ENCODE measurements at regions not wholly inside any gene's neighbourhood (a gene's known extent, or its start where the extent isn't known, plus 50 kb on each side); places are given as distances from the start of the nearest gene placed in this dataset.

DNA sequence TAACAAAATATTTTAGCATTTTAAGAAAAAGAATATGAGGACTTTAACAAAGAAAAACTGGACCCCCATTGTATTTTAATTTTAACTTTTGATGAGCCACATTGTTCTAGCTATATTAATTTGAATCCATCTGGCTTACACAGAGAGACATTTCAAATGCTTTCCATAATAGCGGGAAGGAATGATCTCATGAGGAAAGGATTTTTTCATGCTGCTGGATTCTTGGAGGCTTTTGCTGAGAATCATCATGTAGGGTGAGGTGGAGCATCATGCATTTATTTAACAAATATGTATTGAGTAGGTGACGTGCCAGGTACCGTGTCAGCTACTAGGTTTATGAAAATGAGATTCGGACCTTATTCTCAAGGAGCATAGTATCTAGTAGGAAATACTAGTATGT, 1006.3 kb downstream of the SORCS1 start:
- H3K27ac Mint-ChIP-seq, result no peak overlapping the region
- intact Hi-C loops (cut with DNase I, micrococcal nuclease), result no loop called here
- DNase-seq, result no peak
- H3K9me3 Mint-ChIP-seq, result peaks cover 3% of the 10 kb centered on the region
- TF ChIP-seq, protein P1, sequence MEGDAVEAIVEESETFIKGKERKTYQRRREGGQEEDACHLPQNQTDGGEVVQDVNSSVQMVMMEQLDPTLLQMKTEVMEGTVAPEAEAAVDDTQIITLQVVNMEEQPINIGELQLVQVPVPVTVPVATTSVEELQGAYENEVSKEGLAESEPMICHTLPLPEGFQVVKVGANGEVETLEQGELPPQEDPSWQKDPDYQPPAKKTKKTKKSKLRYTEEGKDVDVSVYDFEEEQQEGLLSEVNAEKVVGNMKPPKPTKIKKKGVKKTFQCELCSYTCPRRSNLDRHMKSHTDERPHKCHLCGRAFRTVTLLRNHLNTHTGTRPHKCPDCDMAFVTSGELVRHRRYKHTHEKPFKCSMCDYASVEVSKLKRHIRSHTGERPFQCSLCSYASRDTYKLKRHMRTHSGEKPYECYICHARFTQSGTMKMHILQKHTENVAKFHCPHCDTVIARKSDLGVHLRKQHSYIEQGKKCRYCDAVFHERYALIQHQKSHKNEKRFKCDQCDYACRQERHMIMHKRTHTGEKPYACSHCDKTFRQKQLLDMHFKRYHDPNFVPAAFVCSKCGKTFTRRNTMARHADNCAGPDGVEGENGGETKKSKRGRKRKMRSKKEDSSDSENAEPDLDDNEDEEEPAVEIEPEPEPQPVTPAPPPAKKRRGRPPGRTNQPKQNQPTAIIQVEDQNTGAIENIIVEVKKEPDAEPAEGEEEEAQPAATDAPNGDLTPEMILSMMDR (IDR thresholded peaks at IDR 0.05), result no peak
- no peaks in the 10 kb centered on the region for H3K36me3 Mint-ChIP-seq (ENCODE audit: low read depth)
- Histone ChIP-seq H3K27ac (ENCODE audit: low read depth in 1 of 2, low read length in 2 of 2) (no peak overlapping the region), H3K9me3 (ENCODE audit: control insufficient read depth in 1 of 2, insufficient read depth in 1 of 2, low read length in 2 of 2) (peaks cover 0 to 5% of the 10 kb centered on the region in 2 experiments), H3K27me3 (ENCODE audit: control insufficient read depth in 1 of 2, insufficient read depth in 2 of 2, low read length in 2 of 2) (no peaks in the 10 kb centered on the region), H3K36me3 (ENCODE audit: insufficient read depth, low read length) (no peaks in the 10 kb centered on the region), H3K4me3 (ENCODE audit: low read length) (no peak overlapping the region), H3K4me1 (ENCODE audit: insufficient read depth, low read length) (no peaks in the 10 kb centered on the region)
- POLR2A ChIA-PET, result no interaction called here
- H3K27me3 Mint-ChIP-seq, result no peaks in the 10 kb centered on the region
- CTCF ChIA-PET, result no interaction called here
- H3K4me1 Mint-ChIP-seq (ENCODE audit: low read depth), result no peaks in the 10 kb centered on the region
- H3K4me3 Mint-ChIP-seq, result no peak overlapping the region
- ATAC-seq (ENCODE audit: poor library complexity), result no peak

DNA sequence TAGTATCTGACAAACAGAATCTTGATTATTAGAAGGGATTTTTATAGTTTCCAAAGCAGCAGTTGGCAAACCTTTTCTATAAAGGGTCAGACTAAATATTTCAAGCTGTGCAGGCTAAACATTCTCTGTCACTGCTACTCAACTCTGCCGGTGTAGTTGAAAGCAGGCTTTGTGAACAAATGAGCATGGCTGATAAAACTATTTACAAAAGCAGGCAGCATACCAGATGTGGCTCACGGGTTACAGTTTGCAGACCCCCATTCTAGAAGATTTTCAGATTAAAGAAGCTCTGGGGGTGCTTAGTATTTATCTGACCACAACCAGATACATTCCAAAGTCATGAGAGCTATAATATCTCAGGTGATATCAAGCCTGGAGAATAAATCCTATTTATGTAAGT, 1017.5 kb downstream of the SORCS1 start:
- Histone ChIP-seq H3K27me3 (ENCODE audit: control insufficient read depth in 1 of 2, insufficient read depth in 2 of 2, low read length in 2 of 2) (no peaks in the 10 kb centered on the region), H3K36me3 (ENCODE audit: insufficient read depth, low read length) (no peaks in the 10 kb centered on the region), H3K27ac (ENCODE audit: low read depth in 1 of 2, low read length in 2 of 2) (no peak overlapping the region), H3K4me1 (ENCODE audit: insufficient read depth, low read length) (no peaks in the 10 kb centered on the region), H3K4me3 (ENCODE audit: low read length) (no peak overlapping the region), H3K9me3 (ENCODE audit: control insufficient read depth in 1 of 2, insufficient read depth in 1 of 2, low read length in 2 of 2) (no peaks in the 10 kb centered on the region)
- Mint-ChIP-seq H3K27me3 (no peaks in the 10 kb centered on the region), H3K4me3 (no peak overlapping the region), H3K27ac (no peak overlapping the region), H3K9me3 (peaks cover 6% of the 10 kb centered on the region), H3K36me3 (ENCODE audit: low read depth) (no peaks in the 10 kb centered on the region), H3K4me1 (ENCODE audit: low read depth) (no peaks in the 10 kb centered on the region)
- ATAC-seq (ENCODE audit: poor library complexity) (no peak), DNase-seq (no peak)
- POLR2A ChIA-PET, result no interaction called here
- CTCF ChIA-PET, result no interaction called here
- TF ChIP-seq, protein P1 (IDR thresholded peaks at IDR 0.05), result no peak
- intact Hi-C loops (cut with DNase I, micrococcal nuclease), result no loop called here

DNA sequence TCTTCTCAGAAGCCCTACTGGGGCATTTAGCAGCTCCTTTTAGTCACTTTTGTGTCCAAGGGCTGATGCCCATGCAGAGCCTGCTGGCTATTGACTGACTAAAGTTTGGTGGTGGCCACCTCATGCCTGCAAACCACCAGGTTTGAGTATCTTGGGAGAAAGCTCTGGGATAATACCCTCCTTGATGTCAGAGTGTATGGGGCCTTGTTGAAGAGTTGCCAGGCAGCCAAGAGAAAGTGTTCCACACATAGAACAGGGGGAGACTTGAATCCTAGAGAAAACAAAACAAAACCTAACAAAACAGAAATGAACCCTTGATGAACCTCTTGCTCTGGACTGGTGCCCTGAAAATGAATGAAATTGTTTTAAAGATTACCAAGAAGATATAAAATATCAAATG, 1024.6 kb downstream of the SORCS1 start:
- Mint-ChIP-seq H3K27ac (no peak overlapping the region), H3K36me3 (ENCODE audit: low read depth) (no peaks in the 10 kb centered on the region), H3K27me3 (no peaks in the 10 kb centered on the region), H3K4me1 (ENCODE audit: low read depth) (no peaks in the 10 kb centered on the region), H3K4me3 (no peak overlapping the region), H3K9me3 (no peaks in the 10 kb centered on the region)
- no peaks in the 10 kb centered on the region for H3K9me3 ChIP-seq (ENCODE audit: control insufficient read depth in 1 of 2, insufficient read depth in 1 of 2, low read length in 2 of 2)
- H3K4me3 ChIP-seq (ENCODE audit: low read length), result no peak overlapping the region
- no peak for ATAC-seq (ENCODE audit: poor library complexity)
- TF ChIP-seq, protein P1 (IDR thresholded peaks at IDR 0.05), result no peak
- ChIA-PET POLR2A (no interaction called here), CTCF (interaction anchor here (0.8 kb wide), 1 partner anchor 10 kb away, joined by 3 read pairs; no protein-coding TSS in a partner anchor)
- intact Hi-C loops (cut with DNase I, micrococcal nuclease), result no loop called here
- no peak for DNase-seq
- no peak overlapping the region for H3K27ac ChIP-seq (ENCODE audit: low read depth in 1 of 2, low read length in 2 of 2)
- H3K27me3 ChIP-seq (ENCODE audit: control insufficient read depth in 1 of 2, insufficient read depth in 2 of 2, low read length in 2 of 2), result no peaks in the 10 kb centered on the region
- no peaks in the 10 kb centered on the region for H3K36me3 ChIP-seq (ENCODE audit: insufficient read depth, low read length)
- H3K4me1 ChIP-seq (ENCODE audit: insufficient read depth, low read length), result no peaks in the 10 kb centered on the region
